ENCODE measurements at regions not wholly inside any gene's neighbourhood (a gene's known extent, or its start where the extent isn't known, plus 50 kb on each side); places are given as distances from the start of the nearest gene placed in this dataset.
A peak's percentile ranks its signal among the peaks of the same experiment; 100 is the strongest.

DNA sequence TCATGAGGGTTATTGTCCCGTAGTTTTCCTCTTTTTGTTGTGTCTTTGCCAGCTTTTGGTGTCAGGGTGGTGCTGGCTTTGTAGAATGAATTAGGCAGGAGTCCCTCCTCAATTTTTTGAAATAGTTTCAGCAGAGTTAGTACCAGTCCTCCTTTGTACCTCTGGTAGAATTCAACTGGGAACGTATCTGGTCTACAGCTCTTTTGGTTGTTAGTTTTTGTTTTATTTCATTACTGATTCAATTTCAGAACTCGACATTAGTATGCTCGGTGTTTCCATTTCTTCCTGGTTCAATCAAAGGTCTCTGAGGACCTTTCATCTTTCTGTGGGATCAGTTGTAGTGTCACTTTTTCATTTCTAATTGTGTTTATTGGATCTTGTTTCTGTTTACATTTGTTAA, 1237.0 kb upstream of the PCDH9 start:
- no peak overlapping the region for H3K4me3 ChIP-seq (ENCODE audit: low read length)
- DNase-seq (ENCODE audit: low read depth), result no peak
- TF ChIP-seq CTCF (IDR thresholded peaks at IDR 0.05; ENCODE audit: insufficient read depth, low read depth, low read length, missing control alignments), result no peak

GRCh38 chr13:68440874-68441273, 1210.7 kb upstream of the PCDH9 start:
- no peak for TF ChIP-seq CTCF (IDR thresholded peaks at IDR 0.05; ENCODE audit: insufficient read depth, low read depth, low read length, missing control alignments)
- DNase-seq (ENCODE audit: low read depth), result no peak
- no peak overlapping the region for H3K4me3 ChIP-seq (ENCODE audit: low read length)

DNA sequence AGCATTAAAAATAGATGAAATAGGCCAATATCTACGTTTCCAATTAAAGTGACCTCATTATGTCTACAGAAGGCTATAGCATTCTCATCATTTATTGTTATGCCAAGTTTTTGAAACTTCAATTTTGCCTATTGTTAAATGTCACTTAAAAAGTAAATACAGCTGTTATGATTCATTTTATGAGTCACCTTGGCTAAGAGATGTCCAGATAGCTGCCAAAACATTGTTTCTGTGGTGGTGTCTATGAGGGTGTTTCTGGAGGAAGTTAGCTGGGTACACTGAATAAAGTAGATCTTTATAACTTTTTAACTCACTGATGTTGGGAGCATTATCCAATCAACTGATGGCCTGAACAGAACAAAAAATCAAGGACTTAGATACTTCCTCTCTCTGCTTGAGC, 1209.7 kb upstream of the PCDH9 start:
- peak; percentile 60 for DNase-seq (ENCODE audit: low read depth)
- H3K4me3 ChIP-seq (ENCODE audit: low read length), result no peak overlapping the region
- no peak for TF ChIP-seq CTCF (IDR thresholded peaks at IDR 0.05; ENCODE audit: insufficient read depth, low read depth, low read length, missing control alignments)

DNA sequence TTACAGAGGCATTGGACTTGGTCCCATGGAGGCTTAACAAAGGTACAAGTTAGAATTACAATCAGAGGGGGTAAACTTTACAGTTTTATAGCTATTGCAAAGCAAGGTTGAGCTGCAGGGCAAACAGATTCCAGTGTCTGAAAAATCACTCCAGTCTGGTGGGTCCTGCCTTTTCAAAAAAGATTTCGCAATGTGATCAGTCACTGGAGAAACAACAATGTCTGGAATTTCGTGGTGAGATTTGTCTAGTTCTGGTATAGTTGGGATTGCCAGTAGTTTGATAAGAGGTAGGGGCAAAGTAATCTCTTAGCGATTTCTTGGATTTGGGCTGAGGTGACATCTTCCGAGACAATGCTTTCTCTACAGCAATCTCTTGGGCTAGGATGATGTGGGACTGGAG, 1198.2 kb upstream of the PCDH9 start:
- TF ChIP-seq CTCF (IDR thresholded peaks at IDR 0.05; ENCODE audit: insufficient read depth, low read depth, low read length, missing control alignments), result no peak
- DNase-seq (ENCODE audit: low read depth), result peak; percentile 22
- H3K4me3 ChIP-seq (ENCODE audit: low read length), result no peak overlapping the region

- TF ChIP-seq CTCF (IDR thresholded peaks at IDR 0.05; ENCODE audit: insufficient read depth, low read depth, low read length, missing control alignments), result no peak
- no peak overlapping the region for H3K4me3 ChIP-seq (ENCODE audit: low read length)
- DNase-seq (ENCODE audit: low read depth), result no peak
Observed at GRCh38 chr13:68417801-68418200, 1187.7 kb upstream of the PCDH9 start.

- no peak for DNase-seq (ENCODE audit: low read depth)
- H3K4me3 ChIP-seq (ENCODE audit: low read length), result no peak overlapping the region
- TF ChIP-seq CTCF (IDR thresholded peaks at IDR 0.05; ENCODE audit: insufficient read depth, low read depth, low read length, missing control alignments), result no peak
Observed at GRCh38 chr13:68410007-68410406, 1179.9 kb upstream of the PCDH9 start.

DNA sequence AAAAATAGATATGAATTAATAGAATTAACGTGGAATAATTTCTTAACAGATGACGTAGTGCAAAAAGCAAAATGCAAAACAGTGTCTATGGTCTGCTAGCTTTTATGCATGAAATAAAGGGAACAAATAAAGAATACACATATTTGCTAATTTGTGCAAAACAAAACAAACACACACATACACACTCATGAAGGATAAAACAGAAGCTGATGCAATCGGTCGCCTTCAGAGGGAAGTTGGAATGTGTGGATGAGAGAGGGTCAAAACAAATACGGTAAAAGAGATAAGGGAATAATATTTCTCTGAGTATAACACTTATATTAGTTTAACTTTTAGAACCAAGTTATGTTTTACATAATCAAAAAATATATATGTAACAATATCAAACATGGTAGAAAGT, 1160.9 kb upstream of the PCDH9 start:
- TF ChIP-seq CTCF (IDR thresholded peaks at IDR 0.05; ENCODE audit: insufficient read depth, low read depth, low read length, missing control alignments), result no peak
- DNase-seq (ENCODE audit: low read depth), result no peak
- H3K4me3 ChIP-seq (ENCODE audit: low read length), result no peak overlapping the region

All from epithelial cell of esophagus (primary cell).